ENCODE measurements at regions not wholly inside any gene's neighbourhood (a gene's known extent, or its start where the extent isn't known, plus 50 kb on each side); places are given as distances from the start of the nearest gene placed in this dataset.

- H3K4me1 ChIP-seq (ENCODE audit: insufficient read depth, low read length) = peaks cover 7% of the 10 kb centered on the region
- no peaks in the 10 kb centered on the region for H3K27me3 Mint-ChIP-seq
- no peak overlapping the region for H3K4me3 Mint-ChIP-seq
- H3K27ac Mint-ChIP-seq = peak overlapping the region in 3 of 7 donors; percentile 3 to 50 (median 15)
- intact Hi-C loops (cut with micrococcal nuclease) = no loop called here
- H3K36me3 ChIP-seq (ENCODE audit: insufficient read depth, low read length) = no peaks in the 10 kb centered on the region
- POLR2A ChIA-PET (ENCODE audit: partially characterized antibody) = no interaction called here
- no peak for DNase-seq
- no peak overlapping the region for H3K4me3 ChIP-seq (ENCODE audit: low read length in 2 of 2)
- CTCF ChIA-PET (ENCODE audit: partially characterized antibody) = interaction anchor here (1.7 kb wide), 1 partner anchor 26 kb away, joined by 3 read pairs; no protein-coding TSS in a partner anchor
- no peaks in the 10 kb centered on the region for H3K27me3 ChIP-seq (ENCODE audit: insufficient read depth, low read length)
- H3K36me3 Mint-ChIP-seq = no peaks in the 10 kb centered on the region
- H3K27ac ChIP-seq (ENCODE audit: low read depth, low read length) = no peak overlapping the region
- no peaks in the 10 kb centered on the region for H3K9me3 Mint-ChIP-seq
- H3K9me3 ChIP-seq (ENCODE audit: control insufficient read depth in 1 of 2, low read length in 2 of 2) = no peaks in the 10 kb centered on the region
- H3K4me1 Mint-ChIP-seq = peaks cover 9 to 24% (median 15%) of the 10 kb centered on the region in 4 donors
These were observed 50.0 kb downstream of the PITPNM2 start for GRCh38 chr12:123100882-123101281.

- H3K36me3 Mint-ChIP-seq = no peaks in the 10 kb centered on the region
- ChIA-PET POLR2A (ENCODE audit: partially characterized antibody) (no interaction called here), CTCF (ENCODE audit: partially characterized antibody) (interaction anchor here (1.7 kb wide), 1 partner anchor 25 kb away, joined by 3 read pairs; no protein-coding TSS in a partner anchor)
- no peak for DNase-seq
- no peak overlapping the region for H3K27ac Mint-ChIP-seq
- intact Hi-C loops (cut with micrococcal nuclease) = no loop called here
- no peak overlapping the region for H3K4me3 Mint-ChIP-seq
- Histone ChIP-seq H3K36me3 (ENCODE audit: insufficient read depth, low read length) (no peaks in the 10 kb centered on the region), H3K4me1 (ENCODE audit: insufficient read depth, low read length) (peaks cover 2% of the 10 kb centered on the region), H3K27ac (ENCODE audit: low read depth, low read length) (no peak overlapping the region), H3K9me3 (ENCODE audit: control insufficient read depth in 1 of 2, low read length in 2 of 2) (no peaks in the 10 kb centered on the region), H3K4me3 (ENCODE audit: low read length in 2 of 2) (no peak overlapping the region), H3K27me3 (ENCODE audit: insufficient read depth, low read length) (no peaks in the 10 kb centered on the region)
- peaks cover 4 to 20% (median 11%) of the 10 kb centered on the region in 4 donors for H3K4me1 Mint-ChIP-seq
- no peaks in the 10 kb centered on the region for H3K27me3 Mint-ChIP-seq
- H3K9me3 Mint-ChIP-seq = no peaks in the 10 kb centered on the region
These were observed 50.4 kb downstream of the PITPNM2 start for GRCh38 chr12:123100450-123100849.

DNA sequence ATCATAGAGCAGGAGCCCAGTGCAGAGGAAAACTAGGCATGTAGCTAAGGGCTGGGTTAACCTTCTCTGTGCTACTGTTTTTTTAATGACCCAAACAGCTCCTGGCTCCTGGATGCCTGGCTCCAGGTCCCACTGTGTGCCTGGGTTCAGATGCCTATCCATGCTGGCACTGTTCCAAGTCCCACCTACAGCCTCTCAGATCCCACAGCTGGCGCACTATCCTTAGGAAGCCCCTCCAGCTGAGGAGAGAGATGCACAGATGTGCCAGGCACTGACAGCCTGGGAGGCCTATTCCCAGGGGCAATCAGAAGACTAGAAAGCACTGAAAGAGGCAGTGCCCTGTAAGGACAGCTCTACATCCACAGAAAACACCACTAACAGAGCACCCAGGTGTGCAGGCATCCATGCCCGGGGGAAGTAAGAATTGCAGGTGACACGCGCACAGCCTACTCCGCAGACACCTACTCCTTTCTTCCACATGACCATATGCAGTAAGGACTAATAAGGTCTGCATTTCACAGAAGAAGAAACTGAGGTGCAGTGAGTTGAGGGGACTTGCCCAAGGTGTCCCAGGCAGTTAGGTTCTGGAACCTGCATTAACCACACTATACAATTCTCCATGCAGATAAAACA, 51.2 kb downstream of the PITPNM2 start:
- Histone ChIP-seq H3K4me1 (ENCODE audit: insufficient read depth, low read length) (no peaks in the 10 kb centered on the region), H3K4me3 (ENCODE audit: low read length in 2 of 2) (no peak overlapping the region), H3K27me3 (ENCODE audit: insufficient read depth, low read length) (no peaks in the 10 kb centered on the region), H3K9me3 (ENCODE audit: control insufficient read depth in 1 of 2, low read length in 2 of 2) (no peaks in the 10 kb centered on the region), H3K36me3 (ENCODE audit: insufficient read depth, low read length) (no peaks in the 10 kb centered on the region), H3K27ac (ENCODE audit: low read depth, low read length) (no peak overlapping the region)
- H3K36me3 Mint-ChIP-seq = no peaks in the 10 kb centered on the region
- intact Hi-C loops (cut with micrococcal nuclease) = no loop called here
- H3K4me1 Mint-ChIP-seq = peaks cover 3 to 12% (median 5%) of the 10 kb centered on the region in 4 donors
- H3K27ac Mint-ChIP-seq = no peak overlapping the region
- ChIA-PET POLR2A (ENCODE audit: partially characterized antibody) (no interaction called here), CTCF (ENCODE audit: partially characterized antibody) (interaction anchor here (1.7 kb wide), 1 partner anchor 24 kb away, joined by 3 read pairs; no protein-coding TSS in a partner anchor)
- no peaks in the 10 kb centered on the region for H3K9me3 Mint-ChIP-seq
- no peak for DNase-seq
- no peak overlapping the region for H3K4me3 Mint-ChIP-seq
- H3K27me3 Mint-ChIP-seq = no peaks in the 10 kb centered on the region

DNA sequence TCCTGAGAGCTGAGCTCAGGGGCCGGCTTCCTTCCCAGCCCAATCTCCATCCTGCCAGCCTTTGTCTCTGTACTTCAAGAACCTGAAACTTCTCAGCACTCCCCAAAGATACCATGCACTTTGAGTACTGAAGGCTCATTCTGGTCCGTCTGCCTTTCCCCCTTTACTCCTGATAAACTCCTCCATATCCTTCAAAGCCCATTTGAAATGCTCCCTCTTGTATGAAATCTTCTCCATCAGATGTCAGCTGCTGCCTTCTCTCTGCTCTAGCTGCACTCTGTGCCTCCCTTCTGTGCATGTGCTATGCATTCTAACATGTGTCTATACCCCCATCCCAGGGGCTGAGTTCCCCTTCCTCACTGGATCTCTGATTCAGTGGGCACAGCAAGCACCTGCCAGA, 52.1 kb downstream of the PITPNM2 start:
- H3K4me1 ChIP-seq (ENCODE audit: insufficient read depth, low read length) = no peaks in the 10 kb centered on the region
- no peak for DNase-seq
- Mint-ChIP-seq H3K27ac (peak overlapping the region in 3 of 7 donors; percentile 43 to 79 (median 70)), H3K36me3 (no peaks in the 10 kb centered on the region), H3K4me1 (peaks cover 0 to 9% (median 4%) of the 10 kb centered on the region in 4 donors), H3K9me3 (no peaks in the 10 kb centered on the region), H3K4me3 (no peak overlapping the region), H3K27me3 (no peaks in the 10 kb centered on the region)
- no peaks in the 10 kb centered on the region for H3K27me3 ChIP-seq (ENCODE audit: insufficient read depth, low read length)
- CTCF ChIA-PET (ENCODE audit: partially characterized antibody) = no interaction called here
- H3K9me3 ChIP-seq (ENCODE audit: control insufficient read depth in 1 of 2, low read length in 2 of 2) = no peaks in the 10 kb centered on the region
- H3K36me3 ChIP-seq (ENCODE audit: insufficient read depth, low read length) = no peaks in the 10 kb centered on the region
- H3K27ac ChIP-seq (ENCODE audit: low read depth, low read length) = no peak overlapping the region
- H3K4me3 ChIP-seq (ENCODE audit: low read length in 2 of 2) = no peak overlapping the region
- intact Hi-C loops (cut with micrococcal nuclease) = no loop called here
- POLR2A ChIA-PET (ENCODE audit: partially characterized antibody) = no interaction called here

DNA sequence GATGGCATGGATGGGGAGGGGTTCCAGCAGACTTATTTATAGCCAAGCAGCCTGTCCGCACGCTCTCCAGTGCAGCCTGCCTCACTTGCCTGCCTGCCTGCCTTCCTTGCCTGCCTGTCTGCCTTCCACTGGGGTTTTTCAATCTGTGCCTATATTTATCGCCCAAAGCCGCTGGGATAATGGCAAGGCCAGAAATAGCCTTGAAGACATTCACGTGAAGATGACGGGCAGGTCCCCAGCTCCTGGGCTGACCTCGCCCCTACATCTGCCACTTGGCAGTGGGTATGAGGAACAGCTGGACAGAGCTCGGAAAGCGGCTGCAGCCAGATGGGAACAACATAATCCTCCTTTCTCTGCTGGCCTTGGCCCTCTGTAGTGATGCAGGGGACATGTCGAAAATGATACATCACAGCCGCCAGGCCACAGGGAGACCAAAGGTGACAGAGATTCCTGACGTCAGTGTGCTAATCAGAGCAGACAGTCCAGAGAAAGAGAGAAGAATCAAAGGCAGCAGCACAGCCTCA, 53.3 kb downstream of the PITPNM2 start:
- H3K4me1 ChIP-seq (ENCODE audit: insufficient read depth, low read length) = no peaks in the 10 kb centered on the region
- POLR2A ChIA-PET (ENCODE audit: partially characterized antibody) = no interaction called here
- H3K4me3 ChIP-seq (ENCODE audit: low read length in 2 of 2) = no peak overlapping the region
- Mint-ChIP-seq H3K36me3 (no peaks in the 10 kb centered on the region), H3K4me1 (peaks cover 2 to 6% (median 4%) of the 10 kb centered on the region in 4 donors), H3K9me3 (no peaks in the 10 kb centered on the region), H3K27me3 (no peaks in the 10 kb centered on the region), H3K4me3 (no peak overlapping the region), H3K27ac (no peak overlapping the region)
- DNase-seq = no peak
- no peaks in the 10 kb centered on the region for H3K27me3 ChIP-seq (ENCODE audit: insufficient read depth, low read length)
- no peaks in the 10 kb centered on the region for H3K9me3 ChIP-seq (ENCODE audit: control insufficient read depth in 1 of 2, low read length in 2 of 2)
- CTCF ChIA-PET (ENCODE audit: partially characterized antibody) = no interaction called here
- intact Hi-C loops (cut with micrococcal nuclease) = no loop called here
- no peaks in the 10 kb centered on the region for H3K36me3 ChIP-seq (ENCODE audit: insufficient read depth, low read length)
- H3K27ac ChIP-seq (ENCODE audit: low read depth, low read length) = no peak overlapping the region

DNA sequence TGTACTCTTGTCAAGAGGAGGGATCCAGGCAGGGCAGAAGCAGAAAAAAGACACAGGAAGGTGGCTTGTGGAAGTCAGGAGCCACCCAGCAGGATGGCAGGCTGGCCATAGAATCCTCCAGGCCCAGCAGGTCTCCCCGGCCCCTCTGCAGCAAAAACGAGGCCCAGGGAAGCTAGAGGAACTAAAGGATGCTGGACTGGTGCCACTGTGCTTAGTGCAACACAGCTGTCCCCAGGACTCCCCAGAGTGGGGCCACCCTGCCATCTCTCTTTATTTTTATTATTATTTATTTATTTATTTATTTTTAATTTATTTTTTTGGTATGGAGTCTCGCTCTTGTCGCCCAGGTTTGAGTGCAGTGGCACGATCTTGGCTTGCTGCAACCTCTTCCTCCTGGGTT, 54.1 kb downstream of the PITPNM2 start:
- CTCF ChIA-PET (ENCODE audit: partially characterized antibody) = no interaction called here
- intact Hi-C loops (cut with micrococcal nuclease) = no loop called here
- H3K4me3 Mint-ChIP-seq = no peak overlapping the region
- no peaks in the 10 kb centered on the region for H3K27me3 Mint-ChIP-seq
- Histone ChIP-seq H3K9me3 (ENCODE audit: control insufficient read depth in 1 of 2, low read length in 2 of 2) (no peaks in the 10 kb centered on the region), H3K36me3 (ENCODE audit: insufficient read depth, low read length) (no peaks in the 10 kb centered on the region), H3K27me3 (ENCODE audit: insufficient read depth, low read length) (no peaks in the 10 kb centered on the region), H3K27ac (ENCODE audit: low read depth, low read length) (no peak overlapping the region), H3K4me1 (ENCODE audit: insufficient read depth, low read length) (no peaks in the 10 kb centered on the region), H3K4me3 (ENCODE audit: low read length in 2 of 2) (no peak overlapping the region)
- H3K27ac Mint-ChIP-seq = no peak overlapping the region
- POLR2A ChIA-PET (ENCODE audit: partially characterized antibody) = interaction anchor here (0.6 to 1.1 kb wide), 2 partner anchors 10 to 126 kb away, joined by 3 read pairs; no protein-coding TSS in a partner anchor
- no peak for DNase-seq
- no peaks in the 10 kb centered on the region for H3K9me3 Mint-ChIP-seq
- H3K4me1 Mint-ChIP-seq = peaks cover 0 to 5% (median 1%) of the 10 kb centered on the region in 4 donors
- no peaks in the 10 kb centered on the region for H3K36me3 Mint-ChIP-seq

- no peaks in the 10 kb centered on the region for H3K27me3 Mint-ChIP-seq
- no peak overlapping the region for H3K4me3 Mint-ChIP-seq
- peaks cover 0 to 5% (median 1%) of the 10 kb centered on the region in 4 donors for H3K4me1 Mint-ChIP-seq
- POLR2A ChIA-PET (ENCODE audit: partially characterized antibody) = interaction anchor here (1.1 kb wide), 1 partner anchor 127 kb away, joined by 3 read pairs; no protein-coding TSS in a partner anchor
- Histone ChIP-seq H3K9me3 (ENCODE audit: control insufficient read depth in 1 of 2, low read length in 2 of 2) (no peaks in the 10 kb centered on the region), H3K4me1 (ENCODE audit: insufficient read depth, low read length) (no peaks in the 10 kb centered on the region), H3K4me3 (ENCODE audit: low read length in 2 of 2) (no peak overlapping the region), H3K27me3 (ENCODE audit: insufficient read depth, low read length) (no peaks in the 10 kb centered on the region), H3K36me3 (ENCODE audit: insufficient read depth, low read length) (no peaks in the 10 kb centered on the region), H3K27ac (ENCODE audit: low read depth, low read length) (no peak overlapping the region)
- H3K27ac Mint-ChIP-seq = peak overlapping the region in 1 of 7 donors; percentile 57
- intact Hi-C loops (cut with micrococcal nuclease) = no loop called here
- no peaks in the 10 kb centered on the region for H3K36me3 Mint-ChIP-seq
- no peaks in the 10 kb centered on the region for H3K9me3 Mint-ChIP-seq
- DNase-seq = no peak
- CTCF ChIA-PET (ENCODE audit: partially characterized antibody) = interaction anchor here (1.0 kb wide), 1 partner anchor 11 kb away, joined by 3 read pairs; no protein-coding TSS in a partner anchor
These were observed 54.7 kb downstream of the PITPNM2 start for GRCh38 chr12:123096182-123096581.
